HG02610 (cell line): ENCODE measurements at regions not wholly inside any gene's neighbourhood (a gene's known extent, or its start where the extent isn't known, plus 50 kb on each side); places are given as distances from the start of the nearest gene placed in this dataset.

Experiments
- ATAC-seq: cut with Tn5 transposase; IDR thresholded peaks from one replicate; pipeline ENCODE4 v1.9.1; 2021; ENCODE audit warnings: mild to moderate bottlenecking, moderate library complexity; ENCODE audit not compliant: unreplicated experiment

- ATAC-seq, result no peak
These were observed 56.8 kb upstream of the PRDX6 start for GRCh38 chr1:173420330-173420806.

- ATAC-seq, result no peak
These were observed 55.8 kb upstream of the PRDX6 start for GRCh38 chr1:173421286-173421685.

GRCh38 chr1:173421789-173422188 is 55.3 kb upstream of the PRDX6 start:
- no peak for ATAC-seq

GRCh38 chr1:173422456-173422976 is 54.6 kb upstream of the PRDX6 start:
- ATAC-seq, result no peak

- no peak for ATAC-seq
These were observed 53.8 kb upstream of the PRDX6 start for GRCh38 chr1:173423291-173423690.

- ATAC-seq, result no peak
These were observed 53.0 kb upstream of the PRDX6 start for GRCh38 chr1:173424143-173424542.

- ATAC-seq, result no peak
These were observed 52.2 kb upstream of the PRDX6 start for GRCh38 chr1:173424782-173425407.

DNA sequence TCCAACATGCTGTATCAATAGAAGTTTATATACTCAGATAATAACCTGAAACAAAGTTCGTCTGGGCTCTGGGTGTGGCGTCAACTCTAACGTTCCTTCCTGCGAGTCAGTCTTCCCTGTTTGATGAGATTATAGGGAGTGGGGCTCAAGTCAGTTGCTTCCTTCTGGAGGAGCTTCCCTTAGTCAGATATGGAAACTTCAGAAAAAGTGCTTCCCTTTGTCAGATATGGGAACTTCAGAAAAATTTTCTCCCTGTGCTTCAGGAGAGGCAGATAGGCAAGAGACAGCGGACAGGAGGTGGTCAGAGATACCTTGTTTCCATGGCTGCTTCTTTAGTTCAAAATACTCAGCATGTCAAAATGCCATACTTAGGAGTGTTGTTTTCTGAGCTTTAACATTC is 51.1 kb upstream of the PRDX6 start:
- ATAC-seq, result no peak

DNA sequence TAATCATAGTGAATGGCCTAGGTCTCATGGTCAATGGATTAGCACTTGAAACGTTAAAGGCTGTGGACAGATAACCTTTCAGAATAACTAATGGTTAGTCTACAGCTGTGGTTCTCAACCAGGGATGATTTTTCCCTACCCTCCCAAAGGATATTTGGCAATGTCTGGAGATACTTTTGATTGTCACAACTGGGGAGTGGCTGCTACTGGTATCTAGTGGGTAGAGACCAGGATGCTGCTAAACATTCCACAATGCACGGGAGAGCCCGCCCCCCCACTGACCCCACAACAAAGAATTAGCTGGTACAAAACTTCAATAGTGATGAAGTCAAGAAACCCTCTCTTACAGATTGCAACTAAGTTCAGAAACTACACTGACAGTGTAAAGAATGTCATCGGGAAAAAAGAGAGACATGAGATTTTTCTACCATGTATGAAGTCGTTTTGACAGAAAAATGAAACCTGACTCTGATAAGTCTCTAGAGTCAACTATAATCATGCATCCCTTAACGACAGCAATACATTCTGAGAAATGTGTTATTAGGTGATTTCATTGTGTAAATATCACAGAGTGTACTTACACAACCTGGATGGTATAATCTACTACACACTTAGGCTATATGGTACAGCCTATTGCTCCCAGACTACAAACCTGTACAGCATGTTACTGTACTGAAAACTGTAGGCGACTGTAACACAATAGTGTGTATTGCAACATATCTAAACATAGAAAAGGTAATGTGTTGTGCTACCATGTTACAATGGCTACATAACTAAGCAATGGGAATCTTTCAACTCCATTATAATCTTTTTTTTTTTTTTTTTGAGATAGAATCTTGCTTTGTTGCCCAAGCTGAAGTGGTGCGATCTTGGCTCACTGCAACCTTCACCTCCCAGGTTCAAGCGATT is 49.7 kb upstream of the PRDX6 start:
- ATAC-seq, result no peak
